GM10266 (cell line): ENCODE measurements at regions not wholly inside any gene's neighbourhood (a gene's known extent, or its start where the extent isn't known, plus 50 kb on each side); places are given as distances from the start of the nearest gene placed in this dataset.

Source experiments
- DNase-seq: peaks from one replicate; pipeline ENCODE4 v3.0.0; 2012; ENCODE audit errors: extremely low spot score
- CTCF ChIP-seq: IDR thresholded peaks from 2 replicates; pipeline ENCODE4 v1.5.1; 2012; ENCODE audit warnings: mild to moderate bottlenecking, low read depth; ENCODE audit not compliant: control insufficient read depth, insufficient read depth; ENCODE audit errors: missing control alignments

GRCh38 chr3:69463531-69463930 is 77.6 kb upstream of the FRMD4B start:
- no peak for TF ChIP-seq CTCF
- no peak for DNase-seq

- DNase-seq: no peak
- TF ChIP-seq CTCF: no peak
These were observed 76.9 kb upstream of the FRMD4B start for GRCh38 chr3:69462826-69463100.

GRCh38 chr3:69462022-69462825 is 76.3 kb upstream of the FRMD4B start:
- no peak for DNase-seq
- no peak for TF ChIP-seq CTCF

GRCh38 chr3:69460034-69460433 is 74.1 kb upstream of the FRMD4B start:
- DNase-seq: no peak
- no peak for TF ChIP-seq CTCF

- no peak for TF ChIP-seq CTCF
- DNase-seq: no peak
These were observed 73.0 kb upstream of the FRMD4B start for GRCh38 chr3:69458803-69459365.

GRCh38 chr3:69456631-69457030 is 70.7 kb upstream of the FRMD4B start:
- DNase-seq: no peak
- no peak for TF ChIP-seq CTCF

- DNase-seq: no peak
- no peak for TF ChIP-seq CTCF
These were observed 68.4 kb upstream of the FRMD4B start for GRCh38 chr3:69454204-69454787.
